ENCODE measurements at regions not wholly inside any gene's neighbourhood (a gene's known extent, or its start where the extent isn't known, plus 50 kb on each side); places are given as distances from the start of the nearest gene placed in this dataset.

- DNase-seq (no peak), ATAC-seq (replicated peaks) (no peak)
- Mint-ChIP-seq H3K27me3 (peaks cover 0 to 13% of the 10 kb centered on the region in 2 donors), H3K4me3 (no peak overlapping the region), H3K36me3 (peaks cover 0 to 1% of the 10 kb centered on the region in 2 donors), H3K9me3 (peaks cover 1 to 3% of the 10 kb centered on the region in 2 donors), H3K4me1 (peaks cover 5 to 12% of the 10 kb centered on the region in 2 donors), H3K27ac (no peak overlapping the region)
Observed at GRCh38 chr1:222452031-222452430, 95.9 kb downstream of the HHIPL2 start.

- peaks cover 11 to 24% of the 10 kb centered on the region in 2 donors for H3K27me3 Mint-ChIP-seq
- no peak overlapping the region for H3K27ac Mint-ChIP-seq
- H3K4me3 Mint-ChIP-seq: no peak overlapping the region
- no peaks in the 10 kb centered on the region for H3K9me3 Mint-ChIP-seq
- no peaks in the 10 kb centered on the region for H3K4me1 Mint-ChIP-seq
- DNase-seq: no peak
- no peaks in the 10 kb centered on the region for H3K36me3 Mint-ChIP-seq
- no peak for ATAC-seq (replicated peaks)
Observed at GRCh38 chr1:222443566-222443965, 104.3 kb downstream of the HHIPL2 start.

GRCh38 chr1:222441066-222441465 lies 106.8 kb downstream of the HHIPL2 start:
- DNase-seq: no peak
- H3K27me3 Mint-ChIP-seq: peaks cover 15 to 23% of the 10 kb centered on the region in 2 donors
- ATAC-seq (replicated peaks): no peak
- no peak overlapping the region for H3K4me3 Mint-ChIP-seq
- H3K9me3 Mint-ChIP-seq: no peaks in the 10 kb centered on the region
- H3K36me3 Mint-ChIP-seq: no peaks in the 10 kb centered on the region
- H3K4me1 Mint-ChIP-seq: no peaks in the 10 kb centered on the region
- no peak overlapping the region for H3K27ac Mint-ChIP-seq

GRCh38 chr1:222424826-222425225 lies 123.1 kb downstream of the HHIPL2 start:
- H3K36me3 Mint-ChIP-seq: peaks cover 0 to 4% of the 10 kb centered on the region in 2 donors
- H3K9me3 Mint-ChIP-seq: peaks cover 2 to 5% of the 10 kb centered on the region in 2 donors
- ATAC-seq (replicated peaks) (no peak), DNase-seq (no peak)
- peaks cover 21% of the 10 kb centered on the region in 2 donors for H3K27me3 Mint-ChIP-seq
- no peak overlapping the region for H3K4me3 Mint-ChIP-seq
- H3K4me1 Mint-ChIP-seq: peaks cover 9 to 13% of the 10 kb centered on the region in 2 donors
- H3K27ac Mint-ChIP-seq: no peak overlapping the region

- DNase-seq (no peak), ATAC-seq (replicated peaks) (no peak)
- H3K4me3 Mint-ChIP-seq: no peak overlapping the region
- H3K27ac Mint-ChIP-seq: no peak overlapping the region
- peaks cover 0 to 5% of the 10 kb centered on the region in 2 donors for H3K9me3 Mint-ChIP-seq
- H3K27me3 Mint-ChIP-seq: peaks cover 14 to 17% of the 10 kb centered on the region in 2 donors
- H3K4me1 Mint-ChIP-seq: peaks cover 9 to 13% of the 10 kb centered on the region in 2 donors
- peaks cover 0 to 4% of the 10 kb centered on the region in 2 donors for H3K36me3 Mint-ChIP-seq
Observed at GRCh38 chr1:222421380-222421779, 126.5 kb downstream of the HHIPL2 start.

- peaks cover 0 to 5% of the 10 kb centered on the region in 2 donors for H3K9me3 Mint-ChIP-seq
- peaks cover 9 to 13% of the 10 kb centered on the region in 2 donors for H3K4me1 Mint-ChIP-seq
- DNase-seq (no peak), ATAC-seq (replicated peaks) (no peak)
- peaks cover 15 to 18% of the 10 kb centered on the region in 2 donors for H3K27me3 Mint-ChIP-seq
- no peak overlapping the region for H3K4me3 Mint-ChIP-seq
- H3K27ac Mint-ChIP-seq: no peak overlapping the region
- peaks cover 0 to 4% of the 10 kb centered on the region in 2 donors for H3K36me3 Mint-ChIP-seq
Observed at GRCh38 chr1:222420633-222421032, 127.3 kb downstream of the HHIPL2 start.

- no peak overlapping the region for H3K4me3 Mint-ChIP-seq
Observed at GRCh38 chr1:222418654-222419053, 129.2 kb downstream of the HHIPL2 start.

GRCh38 chr1:222417264-222417663 lies 130.6 kb downstream of the HHIPL2 start:
- Mint-ChIP-seq H3K27ac (no peak overlapping the region), H3K4me1 (peaks cover 9 to 13% of the 10 kb centered on the region in 2 donors), H3K27me3 (peaks cover 10 to 11% of the 10 kb centered on the region in 2 donors), H3K36me3 (no peaks in the 10 kb centered on the region), H3K4me3 (no peak overlapping the region), H3K9me3 (no peaks in the 10 kb centered on the region)
- DNase-seq: no peak
- ATAC-seq (replicated peaks): no peak

More at GRCh38 chr1:222418654-222419053, 129.2 kb downstream of the HHIPL2 start:
- H3K9me3 Mint-ChIP-seq: peaks cover 0 to 5% of the 10 kb centered on the region in 2 donors
- ATAC-seq (replicated peaks) (no peak), DNase-seq (no peak)
- peaks cover 0 to 4% of the 10 kb centered on the region in 2 donors for H3K36me3 Mint-ChIP-seq
- H3K27ac Mint-ChIP-seq: no peak overlapping the region
- peaks cover 20 to 21% of the 10 kb centered on the region in 2 donors for H3K27me3 Mint-ChIP-seq
- peaks cover 9 to 13% of the 10 kb centered on the region in 2 donors for H3K4me1 Mint-ChIP-seq

GRCh38 chr1:222416001-222416791 lies 131.7 kb downstream of the HHIPL2 start:
- no peak for DNase-seq
- no peak for ATAC-seq (replicated peaks)
- Mint-ChIP-seq H3K4me1 (peaks cover 7 to 13% of the 10 kb centered on the region in 2 donors), H3K27me3 (peaks cover 7% of the 10 kb centered on the region in 2 donors), H3K27ac (no peak overlapping the region), H3K4me3 (no peak overlapping the region), H3K9me3 (no peaks in the 10 kb centered on the region), H3K36me3 (no peaks in the 10 kb centered on the region)

GRCh38 chr1:222415441-222415840 lies 132.5 kb downstream of the HHIPL2 start:
- ATAC-seq (replicated peaks): no peak
- H3K4me3 Mint-ChIP-seq: no peak overlapping the region
- no peak for DNase-seq
- H3K27ac Mint-ChIP-seq: no peak overlapping the region
- H3K27me3 Mint-ChIP-seq: peaks cover 7% of the 10 kb centered on the region in 2 donors
- peaks cover 2 to 5% of the 10 kb centered on the region in 2 donors for H3K4me1 Mint-ChIP-seq
- H3K36me3 Mint-ChIP-seq: no peaks in the 10 kb centered on the region
- no peaks in the 10 kb centered on the region for H3K9me3 Mint-ChIP-seq

GRCh38 chr1:222413991-222414549 lies 133.8 kb downstream of the HHIPL2 start:
- Mint-ChIP-seq H3K27ac (no peak overlapping the region), H3K36me3 (no peaks in the 10 kb centered on the region), H3K9me3 (peaks cover 0 to 2% of the 10 kb centered on the region in 2 donors), H3K4me1 (no peaks in the 10 kb centered on the region), H3K4me3 (no peak overlapping the region), H3K27me3 (peaks cover 7% of the 10 kb centered on the region in 2 donors)
- DNase-seq (no peak), ATAC-seq (replicated peaks) (no peak)

GRCh38 chr1:222413436-222413835 lies 134.5 kb downstream of the HHIPL2 start:
- no peak overlapping the region for H3K27ac Mint-ChIP-seq
- no peak overlapping the region for H3K4me3 Mint-ChIP-seq
- no peaks in the 10 kb centered on the region for H3K4me1 Mint-ChIP-seq
- ATAC-seq (replicated peaks) (no peak), DNase-seq (no peak)
- no peaks in the 10 kb centered on the region for H3K36me3 Mint-ChIP-seq
- H3K27me3 Mint-ChIP-seq: peaks cover 7 to 9% of the 10 kb centered on the region in 2 donors
- H3K9me3 Mint-ChIP-seq: peaks cover 0 to 4% of the 10 kb centered on the region in 2 donors

GRCh38 chr1:222404710-222405109 lies 143.2 kb downstream of the HHIPL2 start:
- Mint-ChIP-seq H3K4me1 (no peaks in the 10 kb centered on the region), H3K9me3 (peaks cover 0 to 4% of the 10 kb centered on the region in 2 donors), H3K27ac (no peak overlapping the region), H3K36me3 (no peaks in the 10 kb centered on the region), H3K4me3 (peak overlapping the region in 1 of 2 donors; percentile 46), H3K27me3 (peaks cover 15 to 26% of the 10 kb centered on the region in 2 donors)
- peak in 1 of 2 donors; percentile 38 for ATAC-seq (replicated peaks)
- no peak for DNase-seq

GRCh38 chr1:222399197-222399596 lies 148.7 kb downstream of the HHIPL2 start:
- Mint-ChIP-seq H3K36me3 (no peaks in the 10 kb centered on the region), H3K27me3 (peaks cover 10 to 16% of the 10 kb centered on the region in 2 donors), H3K4me3 (no peak overlapping the region), H3K9me3 (no peaks in the 10 kb centered on the region), H3K4me1 (no peaks in the 10 kb centered on the region), H3K27ac (no peak overlapping the region)
- ATAC-seq (replicated peaks): no peak
- no peak for DNase-seq

- DNase-seq (no peak), ATAC-seq (replicated peaks) (peak; percentile 27 to 50)
- Mint-ChIP-seq H3K9me3 (no peaks in the 10 kb centered on the region), H3K27me3 (peaks cover 18 to 30% of the 10 kb centered on the region in 2 donors), H3K4me1 (no peaks in the 10 kb centered on the region), H3K4me3 (no peak overlapping the region), H3K27ac (no peak overlapping the region), H3K36me3 (no peaks in the 10 kb centered on the region)
Observed at GRCh38 chr1:222394224-222394623, 153.7 kb downstream of the HHIPL2 start.
